Hepatocyte (in vitro differentiated cells): ENCODE measurements at regions not wholly inside any gene's neighbourhood (a gene's known extent, or its start where the extent isn't known, plus 50 kb on each side); places are given as distances from the start of the nearest gene placed in this dataset.
A peak's percentile ranks its signal among the peaks of the same experiment; 100 is the strongest.

Experiments
- DNase-seq: peaks from one replicate; pipeline ENCODE4 v3.0.0-alpha.2; 2016; ENCODE audit warnings: low spot score
- H2AFZ ChIP-seq: fragments of 200-600 bp; sonication (generic); 2 replicates; pipeline ENCODE4 v1.6.0; 2016; ENCODE audit warnings: antibody characterized with exemption, mild to moderate bottlenecking
- H3K27ac ChIP-seq: fragments of 200-600 bp; sonication (generic); 2 replicates; pipeline ENCODE4 v1.5.1; 2016; ENCODE audit warnings: mild to moderate bottlenecking
- H3K27me3 ChIP-seq: fragments of 200-600 bp; sonication (generic); 2 replicates; pipeline ENCODE4 v1.6.1; 2016
- H3K36me3 ChIP-seq: fragments of 200-600 bp; sonication (generic); replicated peaks from 2 replicates; pipeline ENCODE4 v1.5.1; 2016; ENCODE audit warnings: low read depth; ENCODE audit not compliant: insufficient read depth
- H3K4me1 ChIP-seq: fragments of 200-600 bp; sonication (generic); 2 replicates; pipeline ENCODE4 v1.5.1; 2016; ENCODE audit warnings: mild to moderate bottlenecking, moderate library complexity; ENCODE audit not compliant: insufficient read depth
- H3K4me2 ChIP-seq: fragments of 200-600 bp; sonication (generic); 2 replicates; pipeline ENCODE4 v1.6.0; 2016
- H3K4me3 ChIP-seq: fragments of 200-600 bp; sonication (generic); 2 replicates; pipeline ENCODE4 v1.5.1; 2016; ENCODE audit warnings: mild to moderate bottlenecking
- H3K79me2 ChIP-seq: fragments of 200-600 bp; sonication (generic); 2 replicates; pipeline ENCODE4 v1.6.0; 2017; ENCODE audit warnings: mild to moderate bottlenecking
- H3K9me2 ChIP-seq: fragments of 200-600 bp; sonication (generic); replicated peaks from 2 replicates; pipeline ENCODE4 v1.6.0; 2017; ENCODE audit warnings: mild to moderate bottlenecking; ENCODE audit not compliant: insufficient read depth
- H3K9me3 ChIP-seq: fragments of 200-600 bp; sonication (generic); 2 replicates; pipeline ENCODE4 v1.5.1; 2016; ENCODE audit warnings: low read depth, mild to moderate bottlenecking
- H4K20me1 ChIP-seq: fragments of 200-600 bp; sonication (generic); 2 replicates; pipeline ENCODE4 v1.6.0; 2016; ENCODE audit warnings: mild to moderate bottlenecking; ENCODE audit not compliant: insufficient read depth, poor library complexity, severe bottlenecking
- CTCF ChIP-seq: fragments of 200-600 bp; sonication (generic); IDR thresholded peaks from 2 replicates; pipeline ENCODE4 v1.5.1; 2016; ENCODE audit warnings: antibody characterized with exemption, mild to moderate bottlenecking; ENCODE audit not compliant: poor library complexity
- EZH2 ChIP-seq: fragments of 200-600 bp; sonication (generic); IDR thresholded peaks from 2 replicates; pipeline ENCODE4 v1.6.1; 2016; ENCODE audit warnings: antibody characterized with exemption, mild to moderate bottlenecking, borderline replicate concordance
- EZH2phosphoT487 ChIP-seq: fragments of 200-600 bp; sonication (generic); IDR thresholded peaks from one replicate; pipeline ENCODE4 v1.6.1; 2018; ENCODE audit warnings: antibody characterized with exemption, mild to moderate bottlenecking, low read depth, moderate library complexity; ENCODE audit not compliant: unreplicated experiment, severe bottlenecking
- WGBS: methylation state at CpG from one replicate; pipeline ENCODE4 v1.1.6; 2016; ENCODE audit warnings: low lambda C conversion rate; ENCODE audit errors: missing lambda C conversion rate; 5-methylcytosine and 5-hydroxymethylcytosine counted together

DNA sequence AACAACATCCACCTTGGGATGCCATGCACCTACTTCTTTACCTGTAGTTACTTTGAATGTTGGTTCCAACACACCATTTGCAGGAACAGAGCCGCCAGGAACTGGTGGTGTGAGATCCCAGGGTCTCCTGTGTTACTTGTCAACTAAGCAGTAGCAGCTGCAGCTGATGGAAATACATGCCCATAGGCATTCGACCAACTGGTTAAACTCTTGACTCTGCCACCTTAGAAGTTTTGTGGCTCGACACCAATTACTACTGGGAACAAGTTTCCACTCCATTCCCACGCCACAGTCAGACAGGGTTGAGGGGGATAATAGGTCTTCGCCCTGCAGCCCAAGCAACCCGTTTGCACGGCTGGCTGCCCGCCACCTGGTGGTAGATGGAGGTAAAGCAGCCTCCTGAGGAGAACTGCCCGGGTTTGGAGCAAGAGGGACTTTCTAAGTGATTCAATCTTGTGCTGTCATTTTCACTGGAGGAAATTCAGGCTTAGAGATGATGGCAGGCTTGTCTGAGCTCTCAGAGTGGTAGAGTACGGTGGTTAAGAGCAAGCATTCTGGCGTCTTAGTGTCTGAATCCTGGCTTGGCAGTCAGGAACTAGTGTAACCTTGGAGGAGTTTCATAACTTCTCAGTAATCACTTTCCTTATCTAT lies 119.1 kb upstream of the TRIM2 start:
- WGBS, result 14% methylated on average over 11 of the region's 11 CpGs
- no peak overlapping the region for H2AFZ ChIP-seq

DNA sequence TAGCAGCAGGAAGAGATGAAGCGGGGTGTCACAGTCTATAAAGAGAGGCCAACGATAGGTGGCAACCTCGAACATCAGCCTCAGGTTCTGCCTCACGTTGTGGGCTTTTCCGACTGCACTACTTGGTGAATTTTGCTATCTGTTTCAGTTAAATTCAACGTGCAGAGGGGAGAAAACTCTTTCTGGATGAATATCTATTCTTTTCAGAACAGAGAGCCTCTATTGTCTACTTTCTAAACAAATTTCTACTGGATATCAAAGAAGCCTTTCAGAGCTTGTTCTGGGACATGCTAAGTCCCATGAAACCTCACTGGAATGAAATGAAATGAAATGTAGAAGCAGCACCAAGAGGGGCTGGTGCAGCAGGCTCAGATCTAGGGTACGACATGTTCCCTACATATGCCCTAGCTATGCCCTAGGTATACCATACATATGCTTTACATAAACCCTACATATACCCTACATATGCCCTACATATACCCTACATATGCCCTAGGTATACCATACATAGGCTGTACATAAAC lies 116.5 kb upstream of the TRIM2 start:
- Histone ChIP-seq H3K36me3 (no peaks in the 10 kb centered on the region), H3K9me2 (no peaks in the 10 kb centered on the region), H3K79me2 (no peaks in the 10 kb centered on the region), H3K27me3 (no peaks in the 10 kb centered on the region), H3K9me3 (no peaks in the 10 kb centered on the region), H4K20me1 (no peaks in the 10 kb centered on the region), H3K4me2 (no peak overlapping the region), H2AFZ (no peak overlapping the region), H3K4me3 (no peak overlapping the region), H3K27ac (no peak overlapping the region), H3K4me1 (peaks cover 14% of the 10 kb centered on the region)
- no peak for DNase-seq
- TF ChIP-seq EZH2, result no peak
- no peak for TF ChIP-seq CTCF
- TF ChIP-seq EZH2phosphoT487, result no peak
- 92% methylated on average over 7 of the region's 7 CpGs for WGBS

More for the DNA sequence above, 119.1 kb upstream of the TRIM2 start:
- H3K79me2 ChIP-seq, result no peaks in the 10 kb centered on the region
- no peaks in the 10 kb centered on the region for H4K20me1 ChIP-seq
- peak; percentile 82 for DNase-seq
- H3K9me2 ChIP-seq, result no peaks in the 10 kb centered on the region
- H3K36me3 ChIP-seq, result no peaks in the 10 kb centered on the region
- no peaks in the 10 kb centered on the region for H3K27me3 ChIP-seq
- no peaks in the 10 kb centered on the region for H3K9me3 ChIP-seq
- peak overlapping the region; percentile 63 for H3K4me2 ChIP-seq
- H3K27ac ChIP-seq, result no peak overlapping the region
- H3K4me3 ChIP-seq, result no peak overlapping the region
- TF ChIP-seq CTCF (peak; percentile 96), EZH2 (no peak), EZH2phosphoT487 (no peak)
- H3K4me1 ChIP-seq, result peaks cover 14% of the 10 kb centered on the region

- no peak for DNase-seq
- peaks cover 6% of the 10 kb centered on the region for H3K4me1 ChIP-seq
- TF ChIP-seq CTCF, result no peak
- no peak for TF ChIP-seq EZH2
- TF ChIP-seq EZH2phosphoT487, result no peak
- no peaks in the 10 kb centered on the region for H3K79me2 ChIP-seq
- no peak overlapping the region for H3K4me2 ChIP-seq
- H3K27ac ChIP-seq, result no peak overlapping the region
- H3K9me2 ChIP-seq, result no peaks in the 10 kb centered on the region
- no peaks in the 10 kb centered on the region for H4K20me1 ChIP-seq
- no peaks in the 10 kb centered on the region for H3K27me3 ChIP-seq
- no peak overlapping the region for H3K4me3 ChIP-seq
- H3K36me3 ChIP-seq, result no peaks in the 10 kb centered on the region
- H3K9me3 ChIP-seq, result no peaks in the 10 kb centered on the region
- WGBS, result 92% methylated on average over 7 of the region's 7 CpGs
- H2AFZ ChIP-seq, result no peak overlapping the region
Observed at GRCh38 chr4:153089742-153090141, 114.5 kb upstream of the TRIM2 start.
